ENCODE measurements at regions not wholly inside any gene's neighbourhood (a gene's known extent, or its start where the extent isn't known, plus 50 kb on each side); places are given as distances from the start of the nearest gene placed in this dataset.

DNA sequence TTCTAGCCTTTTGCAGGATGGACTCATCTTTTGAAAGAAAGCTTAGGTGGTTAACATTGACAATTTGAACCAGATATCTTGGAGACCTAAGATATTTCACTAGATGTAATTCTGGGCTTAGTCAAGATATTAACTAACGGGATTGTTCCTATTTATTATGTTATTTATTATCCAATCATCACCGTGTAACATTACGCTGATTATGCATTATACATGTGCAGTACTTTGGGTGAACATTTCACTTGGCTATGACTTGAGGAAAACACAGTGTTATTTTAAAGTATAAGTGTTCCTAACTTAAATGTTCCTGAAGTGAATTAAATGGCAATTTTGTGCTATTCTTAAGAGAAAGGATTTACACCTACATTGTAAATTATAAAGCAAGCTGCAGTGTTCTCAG, 574.5 kb upstream of the KCNMB2 start:
- TF ChIP-seq, protein P1, sequence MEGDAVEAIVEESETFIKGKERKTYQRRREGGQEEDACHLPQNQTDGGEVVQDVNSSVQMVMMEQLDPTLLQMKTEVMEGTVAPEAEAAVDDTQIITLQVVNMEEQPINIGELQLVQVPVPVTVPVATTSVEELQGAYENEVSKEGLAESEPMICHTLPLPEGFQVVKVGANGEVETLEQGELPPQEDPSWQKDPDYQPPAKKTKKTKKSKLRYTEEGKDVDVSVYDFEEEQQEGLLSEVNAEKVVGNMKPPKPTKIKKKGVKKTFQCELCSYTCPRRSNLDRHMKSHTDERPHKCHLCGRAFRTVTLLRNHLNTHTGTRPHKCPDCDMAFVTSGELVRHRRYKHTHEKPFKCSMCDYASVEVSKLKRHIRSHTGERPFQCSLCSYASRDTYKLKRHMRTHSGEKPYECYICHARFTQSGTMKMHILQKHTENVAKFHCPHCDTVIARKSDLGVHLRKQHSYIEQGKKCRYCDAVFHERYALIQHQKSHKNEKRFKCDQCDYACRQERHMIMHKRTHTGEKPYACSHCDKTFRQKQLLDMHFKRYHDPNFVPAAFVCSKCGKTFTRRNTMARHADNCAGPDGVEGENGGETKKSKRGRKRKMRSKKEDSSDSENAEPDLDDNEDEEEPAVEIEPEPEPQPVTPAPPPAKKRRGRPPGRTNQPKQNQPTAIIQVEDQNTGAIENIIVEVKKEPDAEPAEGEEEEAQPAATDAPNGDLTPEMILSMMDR (IDR thresholded peaks at IDR 0.05): no peak
- no peak for TF ChIP-seq EP300 (IDR thresholded peaks at IDR 0.05)

Data from ovary (tissue), 3 donors.